ENCODE measurements at regions not wholly inside any gene's neighbourhood (a gene's known extent, or its start where the extent isn't known, plus 50 kb on each side); places are given as distances from the start of the nearest gene placed in this dataset.

DNA sequence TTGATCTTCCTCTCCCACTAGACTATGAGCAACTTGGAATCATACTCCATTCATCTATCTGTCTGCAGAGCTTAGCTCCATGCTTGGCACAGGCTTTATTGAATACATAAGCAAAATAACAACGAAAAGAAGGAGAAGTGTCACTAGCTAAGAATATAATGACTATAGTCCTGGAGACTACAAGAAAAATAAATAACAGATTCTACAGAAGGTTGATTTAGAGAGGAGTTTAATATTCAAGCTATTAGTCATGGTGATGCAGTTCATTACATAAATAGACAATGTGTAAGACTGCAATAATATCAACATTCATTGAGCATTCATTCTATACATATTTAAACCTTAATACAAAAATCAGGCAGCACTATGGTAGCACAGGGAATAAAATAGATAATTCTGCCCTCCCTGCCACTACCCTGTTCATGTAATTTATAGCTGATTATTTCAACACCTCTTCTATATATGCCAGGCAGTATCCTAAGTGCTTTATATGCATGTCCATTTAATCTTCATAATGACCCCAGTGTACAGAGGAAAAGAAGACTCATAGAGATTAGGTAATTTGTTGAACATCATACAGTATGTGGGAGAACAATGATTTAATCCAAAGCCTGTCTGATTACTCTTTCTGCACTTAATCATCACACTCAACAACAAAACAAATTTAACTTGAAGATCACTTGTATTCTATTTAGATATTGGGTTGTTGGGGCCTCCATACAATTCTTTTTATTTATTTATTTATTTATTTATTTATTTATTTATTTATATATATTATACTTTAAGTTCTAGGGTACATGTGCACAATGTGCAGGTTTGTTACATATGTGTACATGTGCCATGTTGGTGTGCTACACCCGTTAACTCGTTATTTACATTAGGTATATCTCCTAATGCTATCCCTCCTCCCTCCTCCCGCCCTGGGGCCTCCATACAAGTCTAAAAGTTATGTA, 165.3 kb downstream of the RNF152 start:
- Histone ChIP-seq H3K27ac (no peak overlapping the region), H3K4me3 (ENCODE audit: low read depth, low read length) (no peak overlapping the region), H3K27me3 (ENCODE audit: insufficient read depth, low read depth, severe bottlenecking) (no peaks in the 10 kb centered on the region), H3K9me3 (ENCODE audit: severe bottlenecking) (peaks cover 7% of the 10 kb centered on the region), H3K36me3 (no peaks in the 10 kb centered on the region)
- DNase-seq = no peak
- TF ChIP-seq, protein P1, sequence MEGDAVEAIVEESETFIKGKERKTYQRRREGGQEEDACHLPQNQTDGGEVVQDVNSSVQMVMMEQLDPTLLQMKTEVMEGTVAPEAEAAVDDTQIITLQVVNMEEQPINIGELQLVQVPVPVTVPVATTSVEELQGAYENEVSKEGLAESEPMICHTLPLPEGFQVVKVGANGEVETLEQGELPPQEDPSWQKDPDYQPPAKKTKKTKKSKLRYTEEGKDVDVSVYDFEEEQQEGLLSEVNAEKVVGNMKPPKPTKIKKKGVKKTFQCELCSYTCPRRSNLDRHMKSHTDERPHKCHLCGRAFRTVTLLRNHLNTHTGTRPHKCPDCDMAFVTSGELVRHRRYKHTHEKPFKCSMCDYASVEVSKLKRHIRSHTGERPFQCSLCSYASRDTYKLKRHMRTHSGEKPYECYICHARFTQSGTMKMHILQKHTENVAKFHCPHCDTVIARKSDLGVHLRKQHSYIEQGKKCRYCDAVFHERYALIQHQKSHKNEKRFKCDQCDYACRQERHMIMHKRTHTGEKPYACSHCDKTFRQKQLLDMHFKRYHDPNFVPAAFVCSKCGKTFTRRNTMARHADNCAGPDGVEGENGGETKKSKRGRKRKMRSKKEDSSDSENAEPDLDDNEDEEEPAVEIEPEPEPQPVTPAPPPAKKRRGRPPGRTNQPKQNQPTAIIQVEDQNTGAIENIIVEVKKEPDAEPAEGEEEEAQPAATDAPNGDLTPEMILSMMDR (IDR thresholded peaks at IDR 0.05; ENCODE audit: low read depth, low read length) = no peak

DNA sequence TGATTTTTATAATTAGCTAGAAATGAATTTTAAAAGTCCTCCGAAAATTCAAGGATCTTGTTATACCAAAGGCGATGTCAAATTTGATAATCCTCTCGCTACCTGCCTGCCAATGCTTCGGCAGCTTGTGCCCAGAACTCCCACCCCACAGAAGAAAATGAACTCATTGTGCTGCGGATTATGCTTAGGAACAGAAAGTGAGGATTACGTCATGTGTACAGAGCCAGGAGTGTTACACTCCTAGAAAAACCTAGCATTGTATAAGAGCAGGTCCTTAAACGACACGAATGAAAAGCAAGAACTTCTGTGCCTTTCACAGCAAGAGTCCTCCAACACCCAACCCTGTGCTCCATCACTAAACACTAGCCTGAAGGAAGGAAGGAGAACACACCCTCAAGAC, 168.3 kb downstream of the RNF152 start:
- TF ChIP-seq, protein P1 (IDR thresholded peaks at IDR 0.05; ENCODE audit: low read depth, low read length) = no peak
- Histone ChIP-seq H3K9me3 (ENCODE audit: severe bottlenecking) (peaks cover 7% of the 10 kb centered on the region), H3K4me3 (ENCODE audit: low read depth, low read length) (no peak overlapping the region), H3K27ac (no peak overlapping the region), H3K27me3 (ENCODE audit: insufficient read depth, low read depth, severe bottlenecking) (no peaks in the 10 kb centered on the region), H3K36me3 (no peaks in the 10 kb centered on the region)
- no peak for DNase-seq

- TF ChIP-seq, protein P1 (IDR thresholded peaks at IDR 0.05; ENCODE audit: low read depth, low read length) = no peak
- Histone ChIP-seq H3K4me3 (ENCODE audit: low read depth, low read length) (no peak overlapping the region), H3K27me3 (ENCODE audit: insufficient read depth, low read depth, severe bottlenecking) (no peaks in the 10 kb centered on the region), H3K27ac (no peak overlapping the region), H3K9me3 (ENCODE audit: severe bottlenecking) (peaks cover 7% of the 10 kb centered on the region), H3K36me3 (no peaks in the 10 kb centered on the region)
- no peak for DNase-seq
These were observed 170.6 kb downstream of the RNF152 start for GRCh38 chr18:61722247-61722646.

GRCh38 chr18:61720496-61720895, 172.3 kb downstream of the RNF152 start:
- no peak for DNase-seq
- TF ChIP-seq, protein P1 (IDR thresholded peaks at IDR 0.05; ENCODE audit: low read depth, low read length) = no peak
- Histone ChIP-seq H3K9me3 (ENCODE audit: severe bottlenecking) (no peaks in the 10 kb centered on the region), H3K36me3 (no peaks in the 10 kb centered on the region), H3K27me3 (ENCODE audit: insufficient read depth, low read depth, severe bottlenecking) (no peaks in the 10 kb centered on the region), H3K4me3 (ENCODE audit: low read depth, low read length) (no peak overlapping the region), H3K27ac (no peak overlapping the region)

GRCh38 chr18:61719671-61720070, 173.1 kb downstream of the RNF152 start:
- H3K27ac ChIP-seq = no peak overlapping the region
- TF ChIP-seq, protein P1 (IDR thresholded peaks at IDR 0.05; ENCODE audit: low read depth, low read length) = no peak
- H3K36me3 ChIP-seq = no peaks in the 10 kb centered on the region
- no peak for DNase-seq
- no peaks in the 10 kb centered on the region for H3K27me3 ChIP-seq (ENCODE audit: insufficient read depth, low read depth, severe bottlenecking)
- H3K4me3 ChIP-seq (ENCODE audit: low read depth, low read length) = no peak overlapping the region
- no peaks in the 10 kb centered on the region for H3K9me3 ChIP-seq (ENCODE audit: severe bottlenecking)

All from WERI-Rb-1 (cell line).